OCI-M1 (cell line): ENCODE measurements at regions not wholly inside any gene's neighbourhood (a gene's known extent, or its start where the extent isn't known, plus 50 kb on each side); places are given as distances from the start of the nearest gene placed in this dataset.
"Not testable (repeated sequence)": the region's sequence is repeated elsewhere in the genome, so short reads cannot be mapped to it uniquely, and the experiment has no call there.

Experiments
- DNase-seq: peaks from one replicate; lab custom pipeline; 2025; lab: John Stamatoyannopoulos, UW

DNA sequence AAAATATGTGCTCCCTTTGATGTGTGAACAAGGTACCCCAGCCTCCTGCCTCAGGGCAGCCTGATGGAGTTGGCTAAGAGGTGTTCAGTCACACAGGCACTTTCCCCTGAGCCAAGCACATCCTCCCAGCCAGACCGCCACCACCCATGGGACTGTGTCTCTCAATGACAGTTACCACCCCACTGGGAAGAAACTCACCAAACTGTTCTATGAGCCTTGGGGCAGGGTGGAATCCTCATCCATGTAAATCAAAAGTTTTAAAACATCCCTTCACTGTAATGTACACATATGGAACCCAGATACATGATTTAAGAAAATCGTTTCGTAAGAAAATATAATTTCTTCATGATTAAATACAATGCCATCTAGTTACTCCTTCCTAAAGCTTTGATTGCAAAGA, 138.4 kb upstream of the LSM14A start:
- no peak for DNase-seq

DNA sequence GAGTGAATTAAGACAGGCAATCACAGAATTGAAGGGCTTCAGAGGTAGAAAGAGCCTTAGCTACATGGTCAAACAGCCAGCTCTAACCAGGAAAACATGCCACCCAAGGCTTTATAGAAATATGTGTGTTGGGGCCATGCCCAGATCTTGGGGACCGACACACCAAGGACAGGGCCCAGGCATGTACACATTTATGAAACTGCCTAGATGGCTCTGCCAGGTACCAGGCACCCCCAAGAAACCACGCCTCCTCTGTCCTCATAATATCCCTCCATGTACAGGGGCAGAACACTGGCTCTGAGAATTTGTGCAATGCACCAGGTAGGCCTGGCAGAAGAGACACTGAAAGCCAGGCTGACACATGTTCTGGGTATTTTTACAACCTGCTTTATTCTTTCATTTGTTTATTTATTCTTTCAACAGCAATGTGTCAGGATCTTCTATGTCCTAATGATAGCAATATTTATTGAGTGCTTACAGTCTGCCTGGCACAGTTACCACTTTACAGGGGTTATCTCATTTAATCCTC, 137.9 kb upstream of the LSM14A start:
- no peak for DNase-seq

DNA sequence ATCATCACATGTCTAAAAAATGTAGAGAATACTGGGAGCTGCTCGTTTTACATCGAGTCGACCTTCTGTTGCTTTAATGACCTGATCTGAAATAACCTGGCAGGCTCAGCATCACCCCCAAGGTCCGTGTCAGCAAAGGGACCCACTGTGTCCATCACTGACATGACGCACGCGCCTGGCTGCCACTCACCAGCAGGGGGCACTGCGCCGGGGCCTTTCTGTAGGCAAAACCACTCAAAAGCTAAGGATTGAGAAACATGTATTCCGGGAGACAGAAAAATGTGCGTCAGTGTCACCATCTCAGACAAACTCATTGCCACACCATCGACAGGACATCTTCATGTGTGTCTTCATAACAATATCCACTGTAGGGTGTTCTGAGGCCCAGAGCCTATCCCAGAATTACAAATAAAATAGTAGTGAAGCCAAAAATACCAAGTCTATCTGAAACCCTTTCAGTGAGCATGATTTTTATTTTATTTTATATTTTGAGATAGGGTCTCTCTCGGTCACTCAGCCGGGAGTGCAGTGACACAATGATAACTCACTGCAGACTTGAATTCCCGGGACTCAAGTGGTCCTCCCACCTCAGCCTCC, 130.3 kb upstream of the LSM14A start:
- DNase-seq = peak; percentile 86

DNA sequence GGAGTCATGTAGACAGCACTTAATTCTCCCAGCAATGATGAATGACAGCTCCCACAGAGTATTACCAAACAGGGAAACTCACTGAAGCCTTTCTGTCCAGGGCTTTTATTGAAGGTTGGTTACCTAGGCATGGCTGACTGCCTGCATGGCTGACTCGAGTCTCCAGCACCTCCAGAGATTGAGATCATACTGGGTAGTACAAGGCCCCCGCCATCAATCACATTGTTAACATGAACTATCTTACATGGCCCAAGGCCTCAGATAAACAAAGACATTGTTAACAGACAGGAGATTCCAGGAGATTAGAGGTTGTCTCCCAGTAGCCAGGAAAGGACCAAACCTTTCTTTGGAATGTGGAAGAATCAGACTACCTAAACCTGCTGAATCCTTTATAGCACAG, 128.3 kb upstream of the LSM14A start:
- DNase-seq = no peak

DNA sequence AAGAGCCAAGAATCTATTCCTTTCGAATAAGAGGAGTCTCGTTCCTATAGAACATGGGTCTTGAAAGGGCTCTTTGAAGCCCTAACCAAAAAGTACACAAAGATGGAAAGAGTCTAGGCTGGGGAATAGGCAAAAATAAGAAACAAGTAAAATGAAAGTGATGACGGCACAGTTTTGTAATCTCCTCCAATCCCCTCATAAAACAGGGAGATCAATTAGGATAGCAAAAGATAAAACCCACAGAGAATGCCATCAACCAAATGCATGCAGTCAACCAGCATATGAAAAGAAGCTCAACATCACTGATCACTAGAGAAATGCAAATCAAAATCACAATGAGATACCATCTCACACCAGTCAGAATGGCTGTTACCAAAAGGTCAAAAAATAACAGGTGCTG, 122.4 kb upstream of the LSM14A start:
- no peak for DNase-seq

DNA sequence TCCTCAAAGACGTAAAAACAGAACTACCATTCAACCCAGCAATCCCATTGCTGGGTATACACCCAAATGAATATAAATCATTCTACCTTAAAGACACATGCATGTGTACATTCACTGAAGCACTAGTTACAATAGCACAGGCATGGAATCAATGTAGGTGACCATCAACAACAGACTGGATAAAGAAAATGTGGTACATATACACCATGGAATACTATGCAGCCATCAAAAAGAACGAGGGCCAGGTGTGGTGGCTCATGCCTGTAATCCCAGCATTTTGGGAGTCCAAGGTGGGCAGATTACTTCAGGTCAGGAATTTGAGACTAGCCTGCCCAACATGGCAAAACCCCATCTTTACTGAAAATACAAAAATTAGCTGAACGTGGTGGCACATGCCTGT, 121.9 kb upstream of the LSM14A start:
- not testable (repeated sequence) for DNase-seq

DNA sequence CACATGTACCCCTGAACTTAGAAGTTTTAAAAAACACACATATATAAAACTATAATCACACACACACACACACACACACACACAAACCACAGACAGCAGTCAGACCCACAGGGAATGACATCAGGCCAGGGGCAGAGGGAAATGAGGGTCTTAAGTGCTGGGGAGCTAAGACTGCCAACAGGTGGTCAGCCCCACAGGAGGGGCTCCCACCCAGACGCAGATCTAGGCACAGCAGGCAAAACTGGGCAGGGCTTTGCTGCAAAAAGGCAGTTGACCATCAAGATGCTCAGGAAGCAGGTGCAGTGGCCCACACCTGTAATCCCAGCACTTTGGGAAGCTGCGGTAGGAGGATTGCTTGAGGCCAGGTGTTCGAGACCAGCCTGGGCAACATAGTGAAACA, 121.0 kb upstream of the LSM14A start:
- no peak for DNase-seq

DNA sequence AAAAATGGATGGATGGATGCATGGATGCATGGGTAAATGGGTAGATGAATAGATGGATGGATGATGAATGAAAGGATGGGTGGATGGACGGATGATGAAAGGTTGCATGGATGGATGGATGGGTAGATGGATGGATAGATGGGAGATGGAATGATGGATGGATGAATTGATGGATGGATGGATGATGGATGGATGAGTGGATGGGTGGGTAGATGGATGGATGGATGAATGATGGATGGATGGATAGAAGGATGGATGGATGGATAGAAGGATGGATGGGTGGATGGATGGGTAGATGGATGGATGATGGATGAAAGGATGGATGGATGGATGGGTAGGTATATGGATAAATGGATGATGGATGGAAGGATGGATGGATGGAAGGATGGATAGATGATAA, 115.1 kb upstream of the LSM14A start:
- no peak for DNase-seq

DNA sequence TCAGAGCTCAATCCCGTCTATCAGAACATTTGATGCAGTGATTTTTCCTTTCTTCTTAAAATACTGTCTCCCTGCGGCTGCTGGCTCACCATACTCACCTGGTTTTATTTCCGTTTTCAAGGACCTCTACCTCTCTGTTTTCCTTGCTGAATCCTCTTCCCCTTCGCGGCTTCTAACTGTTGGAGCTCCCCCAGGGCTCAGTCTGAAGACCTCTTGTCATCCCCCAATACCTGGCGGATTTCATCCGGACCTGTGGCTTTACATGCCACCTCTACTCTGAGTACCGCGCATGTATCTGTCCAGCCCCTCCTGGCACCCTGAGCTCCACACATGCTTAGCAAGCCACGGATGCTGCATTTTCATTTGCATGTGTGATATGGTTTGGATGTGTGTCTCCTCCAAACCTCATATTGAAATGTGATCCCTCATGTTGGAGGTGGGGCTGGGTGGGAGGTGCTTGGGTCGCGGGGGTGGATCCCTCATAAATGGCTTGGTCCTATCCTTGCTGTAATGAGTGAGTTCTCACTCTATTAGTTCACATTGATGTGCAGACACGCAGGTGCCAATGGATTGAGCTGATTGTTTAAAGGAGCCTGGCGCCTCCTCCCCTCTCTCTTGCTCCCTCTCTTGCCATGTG, 106.2 kb upstream of the LSM14A start:
- peak; percentile 8 for DNase-seq

DNA sequence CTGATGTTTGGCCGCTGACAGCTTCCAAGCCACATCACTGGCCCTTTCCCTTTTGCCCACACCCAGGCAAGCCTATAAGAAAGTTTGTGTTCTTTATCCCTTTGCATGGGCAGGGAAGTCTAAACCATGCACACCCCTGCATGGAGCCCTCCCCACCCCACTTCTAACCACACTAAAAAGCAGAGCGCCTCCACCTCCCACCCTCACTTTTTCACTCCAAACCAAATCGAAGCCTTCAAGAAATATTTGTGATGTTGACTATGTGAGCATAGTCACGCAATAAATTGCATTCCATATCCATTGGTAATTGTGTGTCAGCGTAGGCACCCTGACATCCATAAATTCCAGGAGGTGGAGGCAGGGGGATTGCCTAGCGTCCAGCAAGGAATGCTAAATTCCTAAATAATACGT, 104.4 kb upstream of the LSM14A start:
- DNase-seq = no peak

DNA sequence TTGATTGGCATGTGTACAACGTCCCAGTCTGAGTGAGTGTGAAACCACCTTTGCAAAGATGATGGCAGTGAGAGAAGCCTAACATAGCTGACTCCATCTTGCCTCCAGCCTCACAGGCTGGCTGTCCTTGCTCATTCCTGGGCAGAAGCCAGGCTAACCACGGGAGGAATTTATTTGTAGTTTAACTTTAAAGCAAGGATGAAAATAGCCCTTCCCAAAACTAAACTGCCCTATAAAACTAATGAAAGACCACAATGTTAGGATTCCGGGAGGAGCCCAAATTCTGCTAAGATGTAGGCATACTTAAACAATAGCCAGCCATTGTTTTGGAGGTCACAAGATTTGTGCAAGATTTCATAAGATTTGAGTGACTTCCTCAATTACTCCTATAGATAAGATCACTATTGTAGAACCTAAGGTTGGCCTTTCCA, 96.6 kb upstream of the LSM14A start:
- peak; percentile 7 for DNase-seq

DNA sequence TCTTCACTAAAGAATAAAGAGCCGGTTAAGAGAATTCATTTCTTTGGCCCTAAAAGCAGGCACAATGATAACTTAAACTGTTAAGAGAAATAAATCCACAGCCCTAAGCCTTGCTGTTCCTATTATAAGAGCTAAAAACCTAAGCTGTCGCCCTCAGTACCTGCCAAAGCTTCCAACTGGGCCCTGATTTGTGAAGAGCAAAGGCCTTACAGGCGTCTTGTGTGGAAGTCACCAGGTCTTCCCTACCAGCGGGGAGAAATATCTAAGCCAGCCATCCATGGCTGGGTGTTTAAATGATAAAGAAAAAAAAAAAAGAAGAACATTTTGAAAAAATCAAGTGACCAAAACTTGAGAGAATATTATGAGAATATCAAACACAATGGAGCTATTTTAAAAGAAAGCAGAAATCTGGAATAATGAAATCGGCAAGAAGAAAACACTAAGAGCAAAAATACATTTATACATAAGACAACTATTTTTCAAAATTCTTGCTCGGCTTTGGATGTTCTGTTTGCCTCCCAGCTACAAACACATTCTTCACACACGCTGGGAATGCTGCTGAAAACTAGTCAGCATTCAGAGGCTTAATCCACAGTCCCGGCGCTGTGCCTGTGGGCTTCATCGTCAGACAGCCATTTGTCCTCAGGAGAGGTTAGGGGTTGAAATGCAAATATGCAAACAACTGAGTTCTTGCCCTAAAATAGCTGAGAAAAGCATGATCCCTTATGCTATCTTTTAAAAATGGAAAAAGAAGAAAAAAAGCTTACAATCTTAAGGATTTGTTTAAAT, 89.8 kb upstream of the LSM14A start:
- DNase-seq = no peak

DNA sequence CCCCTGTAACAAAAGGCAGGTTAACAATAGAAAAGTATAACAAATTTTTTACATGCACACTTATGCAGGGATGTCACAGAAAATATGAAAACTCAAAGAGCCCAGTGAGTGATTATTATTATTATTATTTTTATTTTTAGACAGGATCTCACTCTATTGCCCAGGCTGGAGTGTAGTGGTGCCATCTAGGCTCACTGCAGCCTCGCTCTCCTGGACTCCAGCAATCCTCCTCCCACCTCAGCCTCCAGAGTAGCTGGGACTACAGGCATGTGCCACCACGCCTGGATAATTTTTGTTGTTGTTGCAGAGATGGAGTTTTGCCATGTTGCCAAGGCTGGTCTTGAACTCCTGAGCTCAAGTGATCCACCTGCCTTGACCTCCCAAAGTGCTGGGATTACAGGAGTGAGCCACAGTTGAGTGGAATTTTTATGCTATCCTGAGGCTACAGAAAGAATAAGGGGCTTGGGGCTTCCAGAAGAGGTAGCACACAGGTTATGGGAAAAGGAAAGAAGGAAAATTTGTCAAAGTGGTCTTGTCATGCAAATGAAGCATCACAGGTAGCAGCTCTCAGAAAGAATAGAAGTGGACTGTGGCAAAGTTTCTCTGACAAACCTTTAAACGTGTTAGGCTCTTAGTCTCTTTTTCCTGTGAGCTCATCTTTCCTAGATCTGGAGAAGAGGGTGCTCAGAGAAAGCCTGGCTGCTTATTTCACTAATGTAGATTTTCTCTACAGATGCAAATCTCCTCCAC, 87.7 kb upstream of the LSM14A start:
- DNase-seq = no peak

DNA sequence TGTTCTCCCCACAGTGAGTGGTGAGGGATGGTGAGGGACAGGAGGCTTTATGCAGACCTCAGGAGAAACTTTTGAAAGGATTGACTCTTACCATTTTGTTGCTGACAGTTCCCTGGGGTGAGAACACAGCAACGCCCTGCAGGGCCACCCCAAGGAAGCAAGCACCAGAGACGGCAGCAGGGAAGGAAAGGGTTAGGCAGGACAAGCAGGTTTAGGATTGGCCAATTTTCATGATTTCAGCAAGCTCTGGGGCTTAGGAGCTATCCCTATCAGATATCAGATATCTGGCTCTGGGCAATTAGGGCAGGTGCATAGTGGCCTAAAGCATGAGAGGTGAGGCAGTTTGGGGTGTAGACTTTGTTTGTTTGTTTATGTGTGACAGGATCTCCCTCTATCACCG, 87.0 kb upstream of the LSM14A start:
- no peak for DNase-seq

DNA sequence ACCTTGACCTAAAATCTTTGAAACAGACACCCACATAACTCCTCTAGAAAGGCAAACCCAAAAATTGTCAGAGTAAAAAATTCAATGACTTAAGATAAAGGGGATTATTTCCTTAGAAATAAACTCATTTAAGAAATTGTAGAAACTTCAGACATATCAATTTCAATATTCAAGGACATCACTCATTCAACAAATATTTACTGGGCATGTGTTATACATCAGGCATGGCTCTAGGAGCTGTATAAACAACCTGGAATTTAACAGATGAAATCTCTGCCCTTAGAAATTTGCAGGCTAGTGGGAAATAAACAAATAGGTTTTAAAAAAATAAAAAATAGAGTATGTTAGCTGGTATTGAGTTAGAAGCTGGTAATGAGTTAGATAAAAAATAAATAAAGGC, 84.0 kb upstream of the LSM14A start:
- no peak for DNase-seq

DNA sequence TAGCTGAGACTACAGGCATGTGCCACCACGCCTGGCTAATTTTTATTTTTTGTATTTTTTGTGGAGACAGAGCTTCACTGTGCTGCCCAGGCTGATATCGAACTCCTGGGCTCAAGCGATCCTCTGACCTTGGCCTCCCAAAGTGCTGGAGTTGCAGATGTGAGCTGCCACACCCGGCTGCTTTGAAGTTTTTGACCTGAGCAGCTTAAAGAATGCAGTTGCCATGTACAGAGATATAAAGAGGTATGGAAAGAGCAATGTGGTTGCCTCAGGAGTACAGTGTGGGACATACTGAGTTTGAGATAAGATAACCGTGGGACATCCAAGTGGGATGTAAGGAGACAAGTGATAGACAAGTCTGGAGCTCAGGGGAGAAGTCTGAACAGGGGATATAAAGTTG, 82.7 kb upstream of the LSM14A start:
- no peak for DNase-seq

DNA sequence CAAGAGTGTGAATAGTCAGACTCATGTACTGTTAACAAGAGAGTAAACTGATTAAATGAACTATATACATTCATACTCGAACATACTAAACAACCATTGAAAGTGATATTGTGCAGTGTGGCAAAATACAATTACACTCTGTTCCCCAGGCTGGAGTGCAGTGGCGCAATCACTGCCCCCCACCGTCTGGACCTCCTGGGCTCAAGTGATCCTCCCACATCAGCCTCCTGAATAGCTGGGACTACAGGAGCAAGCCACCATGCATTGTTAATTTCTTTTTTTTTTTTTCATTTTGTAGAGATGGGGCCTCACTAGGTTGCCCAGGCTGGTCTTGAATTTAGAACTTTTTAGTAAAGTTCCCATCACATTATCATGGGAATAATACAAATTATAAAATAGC, 77.3 kb upstream of the LSM14A start:
- no peak for DNase-seq

DNA sequence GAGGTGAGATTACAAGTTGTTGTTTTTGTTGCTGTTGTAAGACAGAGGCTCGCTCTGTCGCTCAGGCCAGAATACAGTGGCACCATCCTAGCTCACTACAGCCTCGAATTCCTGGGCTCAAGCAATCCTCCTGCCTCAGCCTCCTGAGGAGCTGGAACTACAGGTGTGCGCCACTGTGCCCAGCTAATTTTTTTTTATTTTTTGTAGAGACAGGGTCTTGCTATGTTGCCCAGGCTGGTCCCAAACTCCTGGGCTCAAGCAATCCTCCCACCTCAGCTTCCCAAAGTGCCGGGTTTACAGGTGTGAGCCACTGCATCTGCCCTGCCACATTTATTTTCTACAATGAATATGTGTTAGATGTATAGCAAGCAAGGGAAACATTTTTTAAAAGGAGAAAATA, 76.9 kb upstream of the LSM14A start:
- DNase-seq = not testable (repeated sequence)

DNA sequence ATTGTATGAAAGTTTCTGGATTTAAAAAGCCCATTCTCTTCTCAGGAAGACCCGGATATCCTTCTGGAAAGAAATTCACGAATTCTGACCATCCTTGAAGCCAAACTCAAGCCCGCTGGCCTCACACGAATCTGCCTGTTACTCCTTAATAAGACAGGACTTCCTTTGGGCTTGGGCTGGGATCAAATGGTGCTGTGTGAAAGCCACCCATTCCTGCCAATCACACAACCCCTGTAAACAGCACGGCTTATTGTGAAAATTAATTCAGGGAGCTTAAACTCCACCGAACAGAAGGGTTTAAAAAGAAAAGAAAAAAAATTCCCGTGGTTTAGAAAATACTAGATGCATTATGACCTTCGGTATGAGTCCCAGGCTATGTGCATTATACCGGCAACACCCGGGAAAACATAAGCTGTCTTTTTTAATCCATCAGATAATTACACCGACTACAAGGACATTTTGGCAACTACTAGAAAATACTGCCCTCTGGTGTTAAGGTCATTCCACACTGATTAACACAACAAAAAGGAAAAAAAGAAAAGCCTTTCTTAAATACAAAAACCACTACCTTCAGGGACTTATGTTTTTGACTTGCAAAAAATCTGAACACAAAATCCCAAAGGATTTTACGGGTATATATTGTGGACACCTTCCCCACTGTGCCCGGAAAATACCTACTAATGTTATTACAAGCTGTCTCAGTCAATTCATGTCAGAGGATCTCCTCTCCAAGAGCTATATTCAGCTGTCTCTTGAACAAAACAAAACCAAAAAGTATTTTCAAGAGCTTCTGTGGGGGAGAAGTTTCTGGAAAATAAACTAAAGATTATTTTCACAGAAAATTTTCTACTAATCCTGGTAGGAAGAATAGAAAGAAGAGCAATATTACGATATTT, 76.0 kb upstream of the LSM14A start:
- DNase-seq = peak; percentile 87

DNA sequence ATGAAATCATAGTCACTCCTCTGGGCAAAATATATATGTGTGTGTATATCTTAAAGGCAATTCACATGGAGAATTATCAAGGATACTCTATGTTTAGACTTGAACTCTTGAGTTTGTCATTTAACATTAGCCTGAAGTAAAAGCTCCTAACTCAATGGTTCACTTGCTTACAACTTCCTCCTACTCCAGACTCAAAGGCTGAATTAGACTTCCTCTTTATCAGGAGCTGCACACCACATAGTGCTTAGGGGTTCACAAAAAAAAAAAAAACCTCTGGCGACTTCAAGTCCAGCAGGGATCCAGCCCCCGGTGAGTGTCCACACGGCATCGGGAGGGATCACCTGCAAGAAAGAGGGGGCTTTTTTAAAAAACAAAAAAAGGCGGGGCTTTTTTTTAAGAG, 68.2 kb upstream of the LSM14A start:
- DNase-seq = peak; percentile 79

DNA sequence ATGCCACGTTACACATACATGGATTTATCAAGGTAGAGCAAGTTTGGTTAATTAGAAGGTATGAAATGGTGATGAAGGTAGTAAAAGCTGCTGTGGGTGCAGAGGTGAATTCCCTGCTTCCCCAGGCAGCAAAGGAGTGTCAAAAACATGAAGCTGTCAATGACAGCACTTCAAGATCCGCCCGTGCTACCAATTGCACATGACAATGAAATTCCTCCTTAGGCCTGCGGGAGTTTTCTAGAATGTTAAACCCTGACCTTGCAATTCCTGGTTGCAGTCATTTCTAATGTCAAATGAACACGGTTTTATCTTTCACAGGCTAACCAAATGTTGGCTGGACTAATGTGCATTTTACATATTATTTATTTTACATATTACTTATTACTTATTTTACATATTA, 67.7 kb upstream of the LSM14A start:
- no peak for DNase-seq
